Amniotic epithelial cell (primary cell): ENCODE measurements at regions not wholly inside any gene's neighbourhood (a gene's known extent, or its start where the extent isn't known, plus 50 kb on each side); places are given as distances from the start of the nearest gene placed in this dataset.
"Not testable (repeated sequence)": the region's sequence is repeated elsewhere in the genome, so short reads cannot be mapped to it uniquely, and the experiment has no call there.

Experiments
- DNase-seq: peaks from one replicate; pipeline ENCODE4 v3.0.0-alpha.2; 2010; ENCODE audit warnings: low read depth

GRCh38 chr20:56724241-56724757, 95.2 kb downstream of the TFAP2C start:
- DNase-seq, result no peak

- DNase-seq, result no peak
Observed at GRCh38 chr20:56730003-56730402, 100.9 kb downstream of the TFAP2C start.

GRCh38 chr20:56730996-56731395, 101.9 kb downstream of the TFAP2C start:
- no peak for DNase-seq

- DNase-seq, result no peak
Observed at GRCh38 chr20:56731476-56731875, 102.4 kb downstream of the TFAP2C start.

GRCh38 chr20:56733967-56734366, 104.9 kb downstream of the TFAP2C start:
- no peak for DNase-seq

GRCh38 chr20:56735084-56735642, 106.1 kb downstream of the TFAP2C start:
- no peak for DNase-seq

GRCh38 chr20:56736285-56736857, 107.3 kb downstream of the TFAP2C start:
- DNase-seq, result no peak

- not testable (repeated sequence) for DNase-seq
Observed at GRCh38 chr20:56744325-56744821, 115.3 kb downstream of the TFAP2C start.

GRCh38 chr20:56748476-56749377, 119.6 kb downstream of the TFAP2C start:
- DNase-seq, result no peak

GRCh38 chr20:56750430-56750829, 121.3 kb downstream of the TFAP2C start:
- DNase-seq, result no peak

- DNase-seq, result no peak
Observed at GRCh38 chr20:56752274-56752673, 123.2 kb downstream of the TFAP2C start.

GRCh38 chr20:56755201-56755600, 126.1 kb downstream of the TFAP2C start:
- no peak for DNase-seq

GRCh38 chr20:56756658-56757057, 127.6 kb downstream of the TFAP2C start:
- DNase-seq, result not testable (repeated sequence)

- DNase-seq, result no peak
Observed at GRCh38 chr20:56758706-56759105, 129.6 kb downstream of the TFAP2C start.

GRCh38 chr20:56759741-56760278, 130.7 kb downstream of the TFAP2C start:
- no peak for DNase-seq

GRCh38 chr20:56760610-56761009, 131.5 kb downstream of the TFAP2C start:
- no peak for DNase-seq

- DNase-seq, result no peak
Observed at GRCh38 chr20:56761393-56761792, 132.3 kb downstream of the TFAP2C start.

GRCh38 chr20:56762401-56762800, 133.3 kb downstream of the TFAP2C start:
- DNase-seq, result no peak

GRCh38 chr20:56762829-56763228, 133.7 kb downstream of the TFAP2C start:
- DNase-seq, result no peak

GRCh38 chr20:56764671-56765070, 135.6 kb downstream of the TFAP2C start:
- no peak for DNase-seq

GRCh38 chr20:56765172-56766073, 136.3 kb downstream of the TFAP2C start:
- DNase-seq, result no peak
